Endothelial cell of umbilical vein (primary cell): ENCODE measurements at regions not wholly inside any gene's neighbourhood (a gene's known extent, or its start where the extent isn't known, plus 50 kb on each side); places are given as distances from the start of the nearest gene placed in this dataset.

Experiments
- BruUV-seq: library from RNA; stranded (reverse); fragments of 400-500 nt; replicated peaks from 2 replicates; lab custom pipeline; 2021; lab: Mats Ljungman, UMichigan
- CTCF ChIA-PET: fragments of 300-600, 350-600 bp; sonication (Branson Sonifier 250); formaldehyde crosslinking; loops from one replicate; lab custom pipeline; 2021; ENCODE audit warnings: antibody characterized with exemption, inconsistent platforms; lab: Charles Lee
- POLR2A ChIA-PET: fragments of 300-600, 350-600 bp; sonication (Branson Sonifier 250); formaldehyde crosslinking; loops from one replicate; lab custom pipeline; 2021; ENCODE audit warnings: antibody characterized with exemption, inconsistent platforms; lab: Charles Lee
- DNase-seq: peaks from one replicate; pipeline ENCODE4 v3.0.0-alpha.2; 2011; ENCODE audit warnings: low read depth, low spot score
- FAIRE-seq: peaks from 2 replicates; lab custom pipeline; 2011; peaks lifted over from hg19 to GRCh38; lab: Jason Lieb, UNC
- H2AFZ ChIP-seq: 2 replicates; pipeline ENCODE4 v1.6.0; 2012; ENCODE audit warnings: low read depth, low read length, control low read depth, inconsistent platforms
- H3K27ac ChIP-seq: 2 replicates; pipeline ENCODE4 v1.5.1; 2011; ENCODE audit warnings: low read depth, mild to moderate bottlenecking, control low read depth, low read length, moderate library complexity; ENCODE audit not compliant: insufficient read depth
- H3K27me3 ChIP-seq, 2 experiments: 2 replicates each; pipeline versions ENCODE4 v1.6.0 to v1.6.1; 2011; ENCODE audit warnings: low read length in 2 of 2, mixed read lengths in 1 of 2; ENCODE audit not compliant: control insufficient read depth in 2 of 2, insufficient read depth in 2 of 2
- H3K36me3 ChIP-seq, 2 experiments: 2 replicates in 1 of 2; 3 replicates in 1 of 2; pipeline ENCODE4 v1.5.1; 2011; ENCODE audit warnings: low read length in 2 of 2, mild to moderate bottlenecking in 1 of 2, moderate library complexity in 1 of 2; ENCODE audit not compliant: control insufficient read depth in 2 of 2, insufficient read depth in 2 of 2; ENCODE audit errors: extremely low read depth in 1 of 2
- H3K4me1 ChIP-seq: 3 replicates; pipeline ENCODE4 v1.5.1; 2011; ENCODE audit warnings: mild to moderate bottlenecking, low read length; ENCODE audit not compliant: control insufficient read depth, insufficient read depth; ENCODE audit errors: extremely low read depth
- H3K4me2 ChIP-seq: 2 replicates; pipeline ENCODE4 v1.6.1; 2011; ENCODE audit warnings: low read length, control low read depth, mixed read lengths; ENCODE audit not compliant: insufficient read depth
- H3K4me3 ChIP-seq, 3 experiments: fragments of 200-600 bp in 1 of 3; sonication (generic), shearing (Covaris generic) in 1 of 3; replicated peaks in 1 of 3; 2 replicates each; pipeline ENCODE4 v1.5.1; 2011 to 2016; ENCODE audit warnings: control low read depth in 3 of 3, low read length in 3 of 3, mild to moderate bottlenecking in 2 of 3, inconsistent platforms in 1 of 3, low read depth in 1 of 3, moderate library complexity in 1 of 3; ENCODE audit not compliant: insufficient read depth in 1 of 3
- H3K79me2 ChIP-seq: 2 replicates; pipeline ENCODE4 v1.6.0; 2012; ENCODE audit warnings: low read length, inconsistent platforms; ENCODE audit not compliant: control insufficient read depth, insufficient read depth
- H3K9ac ChIP-seq: replicated peaks from 2 replicates; pipeline ENCODE3; 2011; ENCODE audit warnings: low read length, control low read depth; ENCODE audit not compliant: insufficient read depth; ENCODE audit errors: extremely low read depth
- H3K9me1 ChIP-seq: replicated peaks from 3 replicates; pipeline ENCODE4 v1.6.0; 2011; ENCODE audit warnings: mild to moderate bottlenecking, low read length; ENCODE audit not compliant: control insufficient read depth, insufficient read depth; ENCODE audit errors: extremely low read depth
- H3K9me3 ChIP-seq: replicated peaks from 2 replicates; pipeline ENCODE4 v1.5.1; 2012; ENCODE audit warnings: low read length, inconsistent platforms; ENCODE audit not compliant: control insufficient read depth, insufficient read depth
- H4K20me1 ChIP-seq: replicated peaks from 2 replicates; pipeline ENCODE3; 2011; ENCODE audit warnings: mild to moderate bottlenecking, low read length; ENCODE audit not compliant: control insufficient read depth, insufficient read depth; ENCODE audit errors: extremely low read depth
- EZH2 ChIP-seq: IDR thresholded peaks from 2 replicates; pipeline ENCODE4 v1.6.1; 2012; ENCODE audit warnings: borderline replicate concordance, low read depth, mild to moderate bottlenecking, moderate library complexity, low read length, inconsistent platforms; ENCODE audit not compliant: severe bottlenecking
- FOS ChIP-seq: IDR thresholded peaks from 2 replicates; pipeline ENCODE4 v1.6.1; 2011; ENCODE audit warnings: mild to moderate bottlenecking, low read length, moderate library complexity, borderline replicate concordance; ENCODE audit not compliant: insufficient read depth
- GATA2 ChIP-seq: IDR thresholded peaks from 2 replicates; pipeline ENCODE4 v1.7.0; 2011; ENCODE audit warnings: low read depth, mild to moderate bottlenecking, moderate library complexity, mixed read lengths, low read length; ENCODE audit not compliant: insufficient read length, insufficient read depth
- JUN ChIP-seq: IDR thresholded peaks from 2 replicates; pipeline ENCODE4 v1.6.1; 2011; ENCODE audit warnings: borderline replicate concordance, low read depth; ENCODE audit not compliant: insufficient read length, insufficient read depth
- MAX ChIP-seq: IDR thresholded peaks from 2 replicates; pipeline ENCODE4 v1.6.1; 2011; ENCODE audit not compliant: insufficient read depth, insufficient read length
- MYC ChIP-seq: IDR thresholded peaks from one replicate; pipeline ENCODE4 v1.6.1; 2011; ENCODE audit warnings: mild to moderate bottlenecking, low read depth, low read length
- POLR2A ChIP-seq: IDR thresholded peaks from 2 replicates; pipeline ENCODE4 v1.6.1; 2012; ENCODE audit warnings: low read depth, mild to moderate bottlenecking, control low read depth, low read length
- POLR2AphosphoS5 ChIP-seq: IDR thresholded peaks from 2 replicates; pipeline ENCODE4 v1.6.1; 2012; ENCODE audit warnings: low read depth, mild to moderate bottlenecking, control low read depth, low read length, moderate library complexity; ENCODE audit not compliant: insufficient read depth
- dilution Hi-C: fragments of 300-500 bp; cut with MboI; formaldehyde crosslinking; loops from one replicate; pipeline ENCODE4 v1.15.0; 2019; ENCODE audit warnings: low sequenced_read_pairs; ENCODE audit not compliant: extremely low pct_ligation_motif_present
- intact Hi-C: fragments of 100-400 bp; cut with micrococcal nuclease; formaldehyde crosslinking; loops from one replicate; pipeline ENCODE4 v1.10.0; 2022
- TF ChIP-seq, protein P1 (sequence below), 2 donors: IDR thresholded peaks; 1 replicate in 1 of 2; 2 replicates in 1 of 2; pipeline ENCODE4 v1.5.1; 2011; ENCODE audit warnings: low read length in 2 of 2, mild to moderate bottlenecking in 2 of 2, moderate library complexity in 2 of 2, control low read depth in 1 of 2, inconsistent platforms in 1 of 2, low read depth in 1 of 2; ENCODE audit not compliant: insufficient read depth in 1 of 2; ENCODE audit errors: extremely low read depth in 1 of 2

- Histone ChIP-seq H3K36me3 (no peaks in the 10 kb centered on the region), H3K4me2 (no peak overlapping the region), H3K27me3 (no peaks in the 10 kb centered on the region), H3K79me2 (no peaks in the 10 kb centered on the region), H4K20me1 (no peaks in the 10 kb centered on the region), H3K9ac (no peak overlapping the region), H3K9me1 (no peaks in the 10 kb centered on the region), H3K4me1 (no peaks in the 10 kb centered on the region), H3K4me3 (no peak overlapping the region), H3K27ac (no peak overlapping the region), H3K9me3 (peaks cover 5% of the 10 kb centered on the region), H2AFZ (no peak overlapping the region)
- POLR2A ChIA-PET: no interaction called here
- dilution Hi-C loops (no loop called here), intact Hi-C loops (no loop called here)
- CTCF ChIA-PET: no interaction called here
- DNase-seq: no peak
- no TSS peak for BruUV-seq
- TF ChIP-seq, protein P1, sequence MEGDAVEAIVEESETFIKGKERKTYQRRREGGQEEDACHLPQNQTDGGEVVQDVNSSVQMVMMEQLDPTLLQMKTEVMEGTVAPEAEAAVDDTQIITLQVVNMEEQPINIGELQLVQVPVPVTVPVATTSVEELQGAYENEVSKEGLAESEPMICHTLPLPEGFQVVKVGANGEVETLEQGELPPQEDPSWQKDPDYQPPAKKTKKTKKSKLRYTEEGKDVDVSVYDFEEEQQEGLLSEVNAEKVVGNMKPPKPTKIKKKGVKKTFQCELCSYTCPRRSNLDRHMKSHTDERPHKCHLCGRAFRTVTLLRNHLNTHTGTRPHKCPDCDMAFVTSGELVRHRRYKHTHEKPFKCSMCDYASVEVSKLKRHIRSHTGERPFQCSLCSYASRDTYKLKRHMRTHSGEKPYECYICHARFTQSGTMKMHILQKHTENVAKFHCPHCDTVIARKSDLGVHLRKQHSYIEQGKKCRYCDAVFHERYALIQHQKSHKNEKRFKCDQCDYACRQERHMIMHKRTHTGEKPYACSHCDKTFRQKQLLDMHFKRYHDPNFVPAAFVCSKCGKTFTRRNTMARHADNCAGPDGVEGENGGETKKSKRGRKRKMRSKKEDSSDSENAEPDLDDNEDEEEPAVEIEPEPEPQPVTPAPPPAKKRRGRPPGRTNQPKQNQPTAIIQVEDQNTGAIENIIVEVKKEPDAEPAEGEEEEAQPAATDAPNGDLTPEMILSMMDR (IDR thresholded peaks at IDR 0.05; ENCODE audit: extremely low read depth in 1 of 2, insufficient read depth in 1 of 2, low read depth in 1 of 2, low read length in 2 of 2): no peak
- TF ChIP-seq MAX (no peak), EZH2 (no peak), JUN (no peak), FOS (no peak), MYC (no peak), POLR2A (no peak), POLR2AphosphoS5 (no peak), GATA2 (no peak)
- no peak for FAIRE-seq
Measured at GRCh38 chr18:73990258-73990657, 157.4 kb downstream of the FBXO15 start.
